ENCODE measurements at regions not wholly inside any gene's neighbourhood (a gene's known extent, or its start where the extent isn't known, plus 50 kb on each side); places are given as distances from the start of the nearest gene placed in this dataset.

GRCh38 chr1:112309499-112309898 is 86.5 kb upstream of the CTTNBP2NL start:
- TF ChIP-seq CTCF (IDR thresholded peaks at IDR 0.05) (no peak), POLR2A (IDR thresholded peaks at IDR 0.05) (no peak)
